GDM1 (cell line): ENCODE measurements at regions not wholly inside any gene's neighbourhood (a gene's known extent, or its start where the extent isn't known, plus 50 kb on each side); places are given as distances from the start of the nearest gene placed in this dataset.

Experiments used
- DNase-seq: peaks from one replicate; lab custom pipeline; 2025; lab: John Stamatoyannopoulos, UW

DNA sequence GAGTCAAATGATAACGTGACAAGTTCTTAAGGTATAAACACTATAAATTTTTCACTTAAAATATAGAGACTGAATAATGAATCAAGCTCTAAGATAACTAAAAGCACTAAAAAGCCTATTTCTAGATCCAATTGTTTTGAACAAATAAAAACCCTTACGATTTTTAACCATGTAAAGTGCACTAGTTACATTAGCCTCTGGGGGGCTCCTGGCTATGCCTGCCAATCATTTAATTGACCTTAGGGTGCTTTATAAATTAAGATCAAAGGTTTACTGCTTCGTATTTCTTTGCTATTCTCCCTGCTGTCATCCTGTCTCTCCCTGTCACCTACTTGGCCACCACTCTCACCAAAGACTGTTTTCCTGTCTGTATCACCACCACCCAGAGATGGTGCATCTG lies 133.4 kb downstream of the ESM1 start:
- DNase-seq = no peak

GRCh38 chr5:54851449-54851848 lies 133.9 kb downstream of the ESM1 start:
- no peak for DNase-seq

DNA sequence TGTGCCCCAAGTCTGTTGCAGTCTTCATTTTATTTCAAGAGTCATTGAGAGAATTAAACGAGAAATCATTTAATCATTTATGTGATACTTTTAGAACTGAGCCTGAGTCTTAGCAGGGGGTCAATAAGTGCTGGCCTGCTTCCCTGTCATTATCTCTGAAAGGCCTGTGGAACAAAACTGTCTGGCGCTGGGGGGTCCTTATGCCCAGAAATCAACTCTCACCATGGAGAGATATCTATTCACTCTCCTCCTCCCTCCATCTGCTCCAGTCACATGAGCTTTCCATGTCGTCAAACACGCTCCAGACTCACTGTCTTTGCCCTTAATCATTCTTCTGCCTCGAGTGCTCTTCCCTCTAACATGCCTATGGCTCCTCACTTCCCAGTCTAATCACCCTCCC lies 136.8 kb downstream of the ESM1 start:
- DNase-seq = no peak

- no peak for DNase-seq
Measured at GRCh38 chr5:54845567-54845941, 139.8 kb downstream of the ESM1 start.

DNA sequence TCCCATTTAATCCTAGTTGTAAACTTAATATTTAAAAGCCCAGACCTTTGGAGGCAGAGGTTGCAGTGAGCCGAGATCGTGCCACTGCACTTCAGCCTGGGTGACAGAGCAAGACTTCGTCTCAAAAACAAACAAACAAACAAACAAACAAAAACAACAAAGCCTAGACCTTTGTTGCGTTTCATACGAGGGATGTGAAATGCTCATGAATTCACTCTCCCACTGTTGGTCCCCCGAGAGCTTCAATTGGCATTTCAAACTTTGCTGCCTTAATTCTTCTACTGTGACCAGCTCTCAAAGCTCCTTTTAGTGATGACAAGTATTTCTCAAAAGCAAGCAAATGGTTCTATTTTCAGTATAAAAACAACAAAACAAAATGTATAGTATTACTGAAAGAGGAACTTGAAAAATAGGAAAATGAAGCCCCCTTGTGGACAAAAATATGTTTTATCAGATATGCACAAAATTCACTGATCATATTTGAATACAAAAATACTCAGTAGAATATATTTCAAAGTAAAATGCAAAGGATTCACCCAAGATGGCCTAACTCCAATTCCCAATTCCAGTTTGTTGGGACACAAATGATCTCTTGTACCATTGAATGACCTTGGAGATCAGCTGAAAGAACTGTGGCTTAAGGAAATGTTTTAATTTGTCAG lies 140.4 kb downstream of the ESM1 start:
- no peak for DNase-seq

- DNase-seq = no peak
Measured at GRCh38 chr5:54844266-54844665, 141.1 kb downstream of the ESM1 start.

DNA sequence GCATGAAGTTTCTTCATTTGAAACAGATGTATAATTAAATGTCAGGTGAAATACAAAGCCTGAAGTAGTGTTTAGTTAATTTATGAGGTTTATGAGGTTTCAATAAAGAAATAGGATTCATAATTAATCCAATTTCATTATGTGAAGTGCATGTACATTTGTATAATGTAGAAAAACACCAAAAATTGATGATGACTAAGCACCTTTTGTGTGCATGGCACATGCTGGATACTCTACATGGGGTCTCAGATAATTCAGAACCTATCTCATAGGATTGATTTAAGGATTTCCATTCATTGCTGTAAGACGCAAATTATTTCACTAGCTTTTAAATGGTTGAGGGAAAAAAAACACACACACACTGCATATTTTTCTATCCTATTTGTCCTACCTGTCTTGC lies 143.9 kb downstream of the ESM1 start:
- DNase-seq = no peak

GRCh38 chr5:54838843-54839242 lies 146.6 kb downstream of the ESM1 start:
- DNase-seq = no peak

DNA sequence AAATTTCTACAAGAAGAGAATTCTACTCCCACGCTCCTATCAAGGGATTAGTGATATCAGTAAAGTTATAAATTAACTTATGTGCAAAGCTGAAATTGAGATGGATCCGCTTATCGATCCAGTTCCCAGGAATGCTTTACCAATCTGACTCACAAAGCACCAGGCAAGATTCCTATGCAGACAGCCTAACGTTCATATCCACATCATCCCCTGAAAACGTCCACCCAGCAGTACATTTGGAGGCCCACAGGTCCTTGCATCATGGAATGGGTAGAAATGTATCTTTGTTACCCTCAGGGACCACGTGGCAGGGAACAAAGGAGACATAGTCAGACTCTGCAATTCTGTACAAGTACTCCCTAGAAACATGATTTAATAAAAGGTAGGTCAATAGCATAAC lies 147.4 kb downstream of the ESM1 start:
- no peak for DNase-seq

DNA sequence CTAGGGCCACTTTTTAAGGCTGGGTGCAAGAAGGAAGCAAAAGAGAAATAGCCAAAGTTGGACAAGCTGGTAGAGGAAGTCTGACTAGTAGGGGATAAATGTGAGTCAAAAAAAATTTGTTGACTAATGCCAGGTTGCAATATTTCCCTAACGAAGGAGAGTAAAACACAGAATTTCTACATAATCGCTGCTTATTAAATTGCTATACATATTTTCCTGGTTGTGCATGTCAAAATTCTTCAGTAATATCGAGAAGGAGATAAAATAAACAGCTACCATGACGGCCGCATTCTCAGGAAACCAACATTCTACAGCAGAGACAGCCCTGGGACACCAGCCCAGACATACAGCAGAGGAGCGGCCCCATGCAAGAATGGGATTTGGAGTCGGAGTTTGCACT lies 148.3 kb downstream of the ESM1 start:
- DNase-seq = no peak

GRCh38 chr5:54835647-54836046 lies 149.7 kb downstream of the ESM1 start:
- no peak for DNase-seq

- no peak for DNase-seq
Measured at GRCh38 chr5:54834121-54834842, 151.1 kb downstream of the ESM1 start.

GRCh38 chr5:54833590-54833989 lies 151.8 kb downstream of the ESM1 start:
- DNase-seq = no peak

- no peak for DNase-seq
Measured at GRCh38 chr5:54832858-54833257, 152.5 kb downstream of the ESM1 start.

GRCh38 chr5:54832045-54832444 lies 153.3 kb downstream of the ESM1 start:
- DNase-seq = no peak

DNA sequence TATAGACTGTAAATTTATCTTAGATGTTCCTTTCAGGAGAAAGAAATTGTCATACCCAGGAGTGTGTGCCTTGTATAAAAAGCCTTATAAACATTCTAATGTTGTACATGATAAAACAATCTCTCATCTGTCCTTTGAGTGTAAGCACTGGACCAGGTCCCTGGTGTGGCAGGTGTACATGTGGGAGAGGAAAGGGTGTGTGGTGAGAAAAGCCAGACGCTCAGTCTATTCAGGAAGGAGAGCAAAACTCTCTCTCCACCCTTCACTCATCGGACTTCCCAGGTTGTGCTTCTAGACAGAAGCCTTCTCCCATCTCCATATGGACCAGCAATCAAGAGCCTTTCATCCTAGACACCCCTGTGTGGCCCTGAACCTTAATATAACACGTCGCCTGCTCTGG lies 154.2 kb downstream of the ESM1 start:
- no peak for DNase-seq

- DNase-seq = no peak
Measured at GRCh38 chr5:54829676-54830535, 155.5 kb downstream of the ESM1 start.

GRCh38 chr5:54829102-54829501 lies 156.3 kb downstream of the ESM1 start:
- no peak for DNase-seq

GRCh38 chr5:54828151-54828550 lies 157.2 kb downstream of the ESM1 start:
- DNase-seq = no peak

GRCh38 chr5:54825005-54825404 lies 160.4 kb downstream of the ESM1 start:
- DNase-seq = no peak

DNA sequence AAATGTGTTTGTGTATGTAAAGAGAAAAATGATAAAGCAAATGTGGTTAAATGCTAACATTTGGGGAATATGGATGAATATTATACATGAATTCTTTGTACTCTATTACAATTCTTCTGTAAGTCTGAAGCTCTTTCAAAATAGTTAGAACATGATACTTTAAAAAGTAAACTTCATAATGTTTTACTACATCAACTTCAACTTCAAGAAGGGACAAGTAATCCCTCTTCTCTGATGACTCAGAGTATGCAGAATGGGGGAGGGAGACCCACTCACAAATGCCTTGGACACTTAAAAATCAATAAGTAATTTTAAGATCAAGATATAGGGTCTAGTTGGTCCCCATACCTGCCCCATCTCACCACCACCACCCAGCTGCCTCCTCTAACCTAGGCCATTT lies 162.4 kb downstream of the ESM1 start:
- no peak for DNase-seq

- DNase-seq = no peak
Measured at GRCh38 chr5:54822324-54822687, 163.1 kb downstream of the ESM1 start.
